Nephron progenitor cell (in vitro differentiated cells): ENCODE measurements at regions not wholly inside any gene's neighbourhood (a gene's known extent, or its start where the extent isn't known, plus 50 kb on each side); places are given as distances from the start of the nearest gene placed in this dataset.

Source experiments
- DNase-seq: peaks from one replicate; pipeline ENCODE4 v3.0.0; 2021
- H3K27ac Mint-ChIP-seq: 2 replicates; pipeline ENCODE4 v1.8.0; 2021; ENCODE audit warnings: mild to moderate bottlenecking, moderate library complexity, mixed read lengths
- H3K27me3 Mint-ChIP-seq: 2 replicates; pipeline ENCODE4 v1.8.0; 2021; ENCODE audit warnings: mild to moderate bottlenecking, low read depth, mixed read lengths; ENCODE audit not compliant: poor library complexity
- H3K36me3 Mint-ChIP-seq: 2 replicates; pipeline ENCODE4 v1.8.0; 2021; ENCODE audit warnings: low read depth, mixed read lengths
- H3K4me1 Mint-ChIP-seq: 2 replicates; pipeline ENCODE4 v1.8.0; 2021; ENCODE audit warnings: mixed read lengths
- H3K4me3 Mint-ChIP-seq: 2 replicates; pipeline ENCODE4 v1.8.0; 2021; ENCODE audit warnings: mild to moderate bottlenecking, moderate library complexity, mixed read lengths
- H3K9me3 Mint-ChIP-seq: 2 replicates; pipeline ENCODE4 v1.8.0; 2021; ENCODE audit warnings: mild to moderate bottlenecking, moderate library complexity, mixed read lengths
- TF ChIP-seq, protein P1 (sequence below): fragments of 200-600 bp; sonication (generic); IDR thresholded peaks from 2 replicates; pipeline ENCODE4 v1.5.0; 2021; ENCODE audit warnings: antibody characterized with exemption

DNA sequence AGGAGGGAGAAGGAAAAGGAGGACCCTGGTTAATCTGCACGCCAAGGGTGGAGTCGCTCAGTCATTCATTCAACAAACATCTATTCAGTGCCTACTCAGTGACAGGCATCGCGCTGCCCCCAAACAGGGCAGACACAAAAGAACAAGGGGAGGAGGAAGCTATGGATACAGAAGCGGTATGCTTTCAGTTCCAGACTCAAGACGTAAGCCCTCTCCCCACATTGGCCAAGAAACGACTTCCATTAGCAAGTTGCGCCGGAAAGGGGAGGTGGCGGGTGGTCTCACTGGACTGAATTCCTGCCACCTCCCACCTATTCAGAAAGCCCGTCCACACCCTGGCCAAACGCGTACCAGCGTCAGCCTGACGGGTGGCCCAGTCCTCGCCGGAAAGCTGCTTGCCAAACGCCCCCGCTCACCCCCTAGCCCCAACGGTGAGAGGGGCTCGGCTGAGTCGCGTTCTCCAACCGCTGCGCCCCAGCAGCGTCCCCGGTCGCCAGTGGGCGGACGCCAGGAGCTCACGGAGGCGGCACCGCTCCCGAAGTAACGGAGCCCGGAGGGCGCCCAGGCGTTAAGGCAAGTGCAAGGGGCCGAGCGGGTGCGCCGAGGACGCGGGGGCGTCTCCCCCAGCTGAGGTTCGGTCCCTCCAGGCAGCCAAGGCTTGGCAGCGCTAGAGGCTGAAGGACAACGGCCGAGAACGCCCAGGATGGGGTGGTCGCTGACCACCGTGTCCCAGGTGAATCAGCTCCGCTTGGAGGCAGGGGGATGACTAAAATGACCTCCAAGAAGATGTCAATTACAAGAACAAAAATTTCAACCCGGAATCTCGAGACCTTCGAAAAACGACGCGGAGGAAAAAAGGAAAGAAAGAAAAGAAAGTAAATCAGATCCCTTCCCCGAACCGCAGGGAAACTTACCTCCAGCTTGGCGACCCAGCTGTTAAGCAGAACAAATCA, 470.7 kb downstream of the SOX9 start:
- H3K27me3 Mint-ChIP-seq = peaks cover 71% of the 10 kb centered on the region

DNA sequence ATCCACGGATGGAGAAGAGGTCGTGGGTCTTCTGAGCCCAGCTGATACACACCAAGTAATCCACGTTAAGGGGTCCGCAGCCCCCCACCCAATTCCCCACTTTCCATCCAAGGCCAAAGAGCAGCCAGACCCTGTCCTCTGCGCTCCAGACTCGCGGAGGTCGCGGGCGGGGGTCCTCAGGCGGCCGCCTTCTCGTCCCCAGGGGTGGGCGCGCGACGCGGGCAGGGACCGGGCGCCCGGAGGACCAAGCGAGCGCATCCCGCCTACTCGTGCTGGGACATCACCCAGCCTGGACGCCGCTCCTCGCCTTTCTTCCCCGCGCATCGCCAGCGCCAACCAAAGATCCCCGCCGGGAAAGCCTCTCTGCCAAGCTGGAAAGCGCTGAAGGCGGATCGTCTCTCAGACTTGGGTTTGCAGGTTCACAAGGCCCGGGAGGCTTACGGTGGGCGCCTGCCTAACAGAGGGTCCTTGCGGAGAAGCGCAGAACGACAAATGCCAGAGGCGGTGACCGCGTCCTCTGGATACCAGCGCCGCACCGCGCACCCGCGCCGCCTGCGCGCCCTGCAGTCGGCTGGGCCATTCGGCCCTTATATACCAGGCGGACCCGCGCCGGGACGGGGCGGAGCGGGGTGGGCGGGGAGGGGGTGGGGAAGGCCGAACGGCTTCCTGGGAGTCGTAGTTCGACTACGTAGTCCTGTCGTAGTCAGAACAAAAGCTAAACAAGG, 471.6 kb downstream of the SOX9 start:
- H3K4me1 Mint-ChIP-seq = peaks cover 34% of the 10 kb centered on the region
- peak; percentile 84 for DNase-seq
- peaks cover 3% of the 10 kb centered on the region for H3K9me3 Mint-ChIP-seq
- H3K36me3 Mint-ChIP-seq = no peaks in the 10 kb centered on the region
- peak overlapping the region; percentile 90 for H3K4me3 Mint-ChIP-seq
- TF ChIP-seq, protein P1, sequence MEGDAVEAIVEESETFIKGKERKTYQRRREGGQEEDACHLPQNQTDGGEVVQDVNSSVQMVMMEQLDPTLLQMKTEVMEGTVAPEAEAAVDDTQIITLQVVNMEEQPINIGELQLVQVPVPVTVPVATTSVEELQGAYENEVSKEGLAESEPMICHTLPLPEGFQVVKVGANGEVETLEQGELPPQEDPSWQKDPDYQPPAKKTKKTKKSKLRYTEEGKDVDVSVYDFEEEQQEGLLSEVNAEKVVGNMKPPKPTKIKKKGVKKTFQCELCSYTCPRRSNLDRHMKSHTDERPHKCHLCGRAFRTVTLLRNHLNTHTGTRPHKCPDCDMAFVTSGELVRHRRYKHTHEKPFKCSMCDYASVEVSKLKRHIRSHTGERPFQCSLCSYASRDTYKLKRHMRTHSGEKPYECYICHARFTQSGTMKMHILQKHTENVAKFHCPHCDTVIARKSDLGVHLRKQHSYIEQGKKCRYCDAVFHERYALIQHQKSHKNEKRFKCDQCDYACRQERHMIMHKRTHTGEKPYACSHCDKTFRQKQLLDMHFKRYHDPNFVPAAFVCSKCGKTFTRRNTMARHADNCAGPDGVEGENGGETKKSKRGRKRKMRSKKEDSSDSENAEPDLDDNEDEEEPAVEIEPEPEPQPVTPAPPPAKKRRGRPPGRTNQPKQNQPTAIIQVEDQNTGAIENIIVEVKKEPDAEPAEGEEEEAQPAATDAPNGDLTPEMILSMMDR = no peak
- H3K27ac Mint-ChIP-seq = no peak overlapping the region
- peaks cover 79% of the 10 kb centered on the region for H3K27me3 Mint-ChIP-seq

More for the DNA sequence above, 470.7 kb downstream of the SOX9 start:
- Mint-ChIP-seq H3K4me3 (peak overlapping the region; percentile 90), H3K9me3 (peaks cover 3% of the 10 kb centered on the region), H3K27ac (no peak overlapping the region), H3K4me1 (peaks cover 34% of the 10 kb centered on the region), H3K36me3 (no peaks in the 10 kb centered on the region)
- TF ChIP-seq, protein P1 = no peak
- DNase-seq = peak; percentile 67

DNA sequence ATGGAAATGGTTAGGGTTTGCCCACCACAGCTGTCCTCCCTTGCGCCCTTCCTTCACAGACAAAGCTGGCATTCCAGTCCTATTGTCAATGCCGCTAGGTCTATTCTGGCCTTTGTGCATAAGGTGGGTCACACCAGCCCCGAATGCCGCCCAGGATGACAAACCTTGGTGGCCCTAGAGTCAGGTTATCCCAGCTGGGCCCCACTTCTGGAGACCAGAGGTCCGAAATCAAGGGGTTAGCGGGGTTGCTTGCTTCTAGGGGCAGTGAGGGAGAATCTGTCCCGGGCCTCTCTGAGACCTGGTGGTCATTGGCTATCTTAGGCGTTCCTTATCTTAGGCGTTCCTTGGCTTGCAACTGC, 472.1 kb downstream of the SOX9 start:
- Mint-ChIP-seq H3K27ac (no peak overlapping the region), H3K4me1 (peaks cover 29% of the 10 kb centered on the region), H3K4me3 (peak overlapping the region; percentile 36), H3K9me3 (peaks cover 3% of the 10 kb centered on the region), H3K36me3 (no peaks in the 10 kb centered on the region), H3K27me3 (peaks cover 79% of the 10 kb centered on the region)
- TF ChIP-seq, protein P1 = no peak
- DNase-seq = no peak

DNA sequence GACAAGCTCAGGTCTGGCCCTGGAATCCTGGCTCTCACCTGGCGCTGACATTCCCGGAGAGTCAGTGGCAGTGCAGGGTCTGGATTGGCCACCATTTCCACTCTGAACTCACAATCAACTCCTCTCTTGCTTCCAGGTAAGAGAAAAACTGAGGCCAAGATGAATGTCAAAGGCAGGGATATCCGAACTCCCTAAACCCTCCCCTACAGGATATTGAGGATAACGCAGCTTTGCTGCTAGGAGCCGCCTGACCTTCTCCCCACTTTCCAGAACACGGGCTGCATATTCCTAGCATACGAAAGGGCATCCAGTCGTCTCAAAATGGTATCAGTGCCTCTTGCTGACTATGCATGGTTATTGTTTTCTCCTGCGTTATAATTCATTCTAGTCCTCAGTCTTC, 473.4 kb downstream of the SOX9 start:
- peaks cover 78% of the 10 kb centered on the region for H3K27me3 Mint-ChIP-seq
- peaks cover 17% of the 10 kb centered on the region for H3K4me1 Mint-ChIP-seq
- H3K27ac Mint-ChIP-seq = no peak overlapping the region
- H3K36me3 Mint-ChIP-seq = no peaks in the 10 kb centered on the region
- H3K9me3 Mint-ChIP-seq = peaks cover 3% of the 10 kb centered on the region
- TF ChIP-seq, protein P1 = no peak
- DNase-seq = no peak
- no peak overlapping the region for H3K4me3 Mint-ChIP-seq
